ENCODE measurements at regions not wholly inside any gene's neighbourhood (a gene's known extent, or its start where the extent isn't known, plus 50 kb on each side); places are given as distances from the start of the nearest gene placed in this dataset.
"Not testable (repeated sequence)": the region's sequence is repeated elsewhere in the genome, so short reads cannot be mapped to it uniquely, and the experiment has no call there.

DNA sequence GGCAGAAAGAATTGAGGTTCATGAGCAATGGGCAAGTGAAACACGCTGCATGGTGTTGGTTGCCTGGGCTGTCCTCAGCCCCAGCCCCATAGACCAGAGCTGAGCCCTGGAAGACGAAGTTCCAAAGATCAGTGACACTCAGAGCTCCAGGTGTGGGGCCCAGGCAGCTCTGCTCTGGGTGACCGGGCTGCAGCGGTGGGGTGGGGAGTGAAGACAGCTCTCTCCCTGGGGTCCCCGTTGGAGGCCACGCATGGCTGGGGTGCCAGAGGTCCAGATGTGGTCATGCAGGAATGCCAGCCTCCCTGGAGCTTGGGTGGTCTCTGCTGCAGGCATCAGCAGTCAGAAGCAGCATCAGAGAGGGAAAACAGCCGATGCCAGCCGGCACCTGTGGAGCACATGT, 165.0 kb upstream of the ERCC6L2 start:
- H3K4me3 Mint-ChIP-seq = no peak overlapping the region
- peaks cover 3 to 17% (median 7%) of the 10 kb centered on the region in 3 donors for H3K27me3 Mint-ChIP-seq
- peaks cover 2 to 15% (median 8%) of the 10 kb centered on the region in 7 donors for H3K9me3 Mint-ChIP-seq
- peaks cover under 1 to 12% of the 10 kb centered on the region in 2 donors for H3K36me3 Mint-ChIP-seq
- H3K27ac Mint-ChIP-seq = no peak overlapping the region
- no peaks in the 10 kb centered on the region for H3K4me1 Mint-ChIP-seq
- no peak for DNase-seq
- ATAC-seq (ENCODE audit: low read depth in 2 of 2) = no peak

DNA sequence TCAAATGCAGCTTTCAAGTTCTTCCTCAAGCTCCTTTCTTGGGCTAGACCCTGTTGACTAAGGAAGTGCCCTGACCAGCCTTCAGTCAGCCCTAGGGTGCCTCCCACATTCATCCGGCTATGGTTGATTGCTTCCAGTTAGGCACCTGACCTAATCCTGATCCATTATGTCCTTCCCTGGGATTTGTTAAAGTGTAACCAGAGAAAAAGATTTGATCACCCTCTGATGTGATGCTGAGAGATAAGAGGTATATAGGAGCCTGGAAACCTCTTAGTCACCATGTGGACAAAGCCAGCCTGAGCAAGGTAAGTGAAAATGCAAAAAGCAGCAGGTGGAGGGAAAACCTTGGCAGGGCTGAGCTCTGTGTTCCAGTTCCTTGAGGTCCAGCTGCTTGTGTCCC, 178.8 kb upstream of the ERCC6L2 start:
- peaks cover 9 to 26% (median 11%) of the 10 kb centered on the region in 3 donors for H3K27me3 Mint-ChIP-seq
- H3K4me1 Mint-ChIP-seq = no peaks in the 10 kb centered on the region
- H3K9me3 Mint-ChIP-seq = peaks cover 4 to 19% (median 6%) of the 10 kb centered on the region in 7 donors
- DNase-seq (no peak), ATAC-seq (ENCODE audit: low read depth in 2 of 2) (no peak)
- H3K4me3 Mint-ChIP-seq = no peak overlapping the region
- H3K27ac Mint-ChIP-seq = no peak overlapping the region
- H3K36me3 Mint-ChIP-seq = peaks cover 0 to 8% of the 10 kb centered on the region in 2 donors

DNA sequence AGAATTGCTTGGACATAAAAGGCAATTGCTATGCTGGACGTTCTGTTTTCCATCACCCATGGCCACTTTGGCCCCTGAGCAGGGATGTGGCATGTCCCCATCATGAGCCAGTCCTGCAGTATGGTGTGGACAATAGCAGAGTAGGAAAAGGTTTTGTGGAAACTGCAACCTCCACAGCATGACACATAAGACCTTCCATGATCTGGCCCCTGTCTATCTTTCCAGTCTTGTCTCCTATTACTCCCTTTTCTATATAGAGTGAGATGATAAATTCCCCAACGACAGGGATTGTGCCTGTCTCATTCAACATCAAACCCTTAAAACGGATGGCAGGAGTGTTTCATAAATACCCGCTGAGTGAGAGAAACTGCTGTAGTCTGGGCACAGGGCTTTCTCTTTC, 174.7 kb upstream of the PTCH1 start:
- H3K27ac Mint-ChIP-seq = no peak overlapping the region
- H3K36me3 Mint-ChIP-seq = peaks cover 0 to 8% of the 10 kb centered on the region in 2 donors
- no peaks in the 10 kb centered on the region for H3K4me1 Mint-ChIP-seq
- DNase-seq (no peak), ATAC-seq (ENCODE audit: low read depth in 2 of 2) (no peak)
- H3K27me3 Mint-ChIP-seq = peaks cover 11 to 28% (median 11%) of the 10 kb centered on the region in 3 donors
- H3K4me3 Mint-ChIP-seq = no peak overlapping the region
- H3K9me3 Mint-ChIP-seq = peaks cover 2 to 10% (median 6%) of the 10 kb centered on the region in 7 donors

DNA sequence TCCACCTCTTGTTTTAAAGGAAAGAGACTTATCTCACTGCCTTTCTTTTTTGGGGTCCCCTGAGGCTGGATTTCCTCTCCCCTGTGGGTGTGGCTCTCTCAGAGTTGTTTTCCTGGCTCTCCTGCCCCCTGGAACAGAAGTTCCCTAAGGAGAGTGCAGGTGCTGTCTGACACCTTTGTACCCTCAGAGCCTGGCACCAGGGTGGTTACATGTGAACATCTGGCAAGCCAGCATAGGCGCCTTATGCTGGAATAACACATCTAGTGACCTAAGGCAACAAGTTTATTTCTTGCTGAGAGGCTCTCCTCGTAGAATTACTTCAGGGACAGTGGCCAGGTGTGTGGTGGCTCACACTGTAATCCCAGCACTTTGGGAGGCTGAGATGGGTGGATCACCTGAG, 172.9 kb upstream of the PTCH1 start:
- Mint-ChIP-seq H3K9me3 (peaks cover 0 to 5% (median 2%) of the 10 kb centered on the region in 7 donors), H3K4me3 (no peak overlapping the region), H3K27me3 (peaks cover 5 to 20% (median 10%) of the 10 kb centered on the region in 3 donors), H3K36me3 (no peaks in the 10 kb centered on the region), H3K27ac (no peak overlapping the region), H3K4me1 (no peaks in the 10 kb centered on the region)
- ATAC-seq (ENCODE audit: low read depth in 2 of 2) = no peak
- DNase-seq = no peak

DNA sequence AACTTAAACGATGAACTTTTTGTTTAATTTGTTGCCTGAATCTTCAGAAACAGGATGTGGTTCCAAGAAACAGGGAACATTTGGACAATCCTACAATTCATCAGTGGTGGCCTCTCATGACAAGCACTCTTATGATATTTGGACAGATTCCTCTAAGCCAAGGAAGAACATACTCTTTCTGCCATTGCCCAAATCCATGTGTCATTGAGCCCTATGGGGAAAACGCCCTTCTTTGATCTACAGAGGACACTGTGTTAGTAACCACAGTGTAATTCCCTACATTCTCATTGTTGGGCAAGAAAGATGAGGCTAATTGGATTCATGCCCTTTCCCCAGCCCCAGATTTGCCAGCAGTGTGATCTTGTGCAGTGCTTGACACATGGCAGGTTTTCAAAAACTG, 167.7 kb upstream of the PTCH1 start:
- no peaks in the 10 kb centered on the region for H3K4me1 Mint-ChIP-seq
- no peak overlapping the region for H3K4me3 Mint-ChIP-seq
- H3K27ac Mint-ChIP-seq = no peak overlapping the region
- no peak for DNase-seq
- H3K27me3 Mint-ChIP-seq = peaks cover 15 to 25% (median 15%) of the 10 kb centered on the region in 3 donors
- ATAC-seq (ENCODE audit: low read depth in 2 of 2) = no peak
- H3K36me3 Mint-ChIP-seq = peaks cover 0 to 6% of the 10 kb centered on the region in 2 donors
- peaks cover 0 to 4% (median 2%) of the 10 kb centered on the region in 7 donors for H3K9me3 Mint-ChIP-seq

DNA sequence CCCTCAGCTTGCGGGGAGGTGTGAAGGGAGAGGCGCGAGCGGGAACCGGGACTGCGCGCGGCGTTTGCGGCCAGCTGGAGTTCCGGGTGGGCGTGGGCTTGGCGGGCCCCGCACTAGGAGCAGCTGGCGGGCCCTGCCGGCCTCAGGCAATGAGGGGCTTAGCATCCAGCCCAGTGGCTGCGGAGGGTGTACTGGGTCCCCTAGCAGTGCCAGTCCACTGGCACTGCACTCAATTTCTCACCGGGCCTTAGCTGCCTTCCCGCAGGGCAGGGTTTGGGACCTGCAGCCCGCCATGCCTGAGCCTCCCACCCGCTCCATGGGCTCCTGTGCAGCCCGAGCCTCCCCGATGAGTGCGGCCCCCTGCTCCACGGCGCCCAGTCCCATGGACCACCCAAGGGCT, 163.5 kb upstream of the PTCH1 start:
- not testable (repeated sequence) for H3K36me3 Mint-ChIP-seq; H3K27ac Mint-ChIP-seq; DNase-seq; H3K4me3 Mint-ChIP-seq; H3K9me3 Mint-ChIP-seq; ATAC-seq (ENCODE audit: low read depth in 2 of 2); H3K4me1 Mint-ChIP-seq
- H3K27me3 Mint-ChIP-seq = peaks cover 9 to 31% (median 12%) of the 10 kb centered on the region in 3 donors

DNA sequence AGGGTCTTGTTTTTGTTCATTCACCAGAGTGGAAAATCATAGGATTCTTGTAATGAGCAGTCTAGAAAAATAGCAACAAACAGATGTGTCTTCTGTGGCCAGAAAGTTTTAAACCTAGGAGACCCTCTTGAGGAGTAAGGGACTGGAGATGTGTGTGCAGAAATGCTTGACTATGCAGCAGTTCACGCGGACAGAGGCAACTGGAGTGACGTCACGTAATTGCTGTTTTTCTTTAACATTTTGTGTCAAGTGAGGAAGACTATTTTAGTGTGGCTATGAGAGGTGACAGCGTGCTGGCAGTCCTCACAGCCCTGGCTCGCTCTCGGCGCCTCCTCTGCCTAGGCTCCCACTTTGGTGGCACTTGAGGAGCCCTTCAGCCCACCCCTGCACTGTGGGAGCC, 163.1 kb upstream of the PTCH1 start:
- peaks cover 2 to 9% (median 4%) of the 10 kb centered on the region in 7 donors for H3K9me3 Mint-ChIP-seq
- H3K4me3 Mint-ChIP-seq = no peak overlapping the region
- H3K36me3 Mint-ChIP-seq = peaks cover 0 to 6% of the 10 kb centered on the region in 2 donors
- no peak for ATAC-seq (ENCODE audit: low read depth in 2 of 2)
- H3K27me3 Mint-ChIP-seq = peaks cover 12 to 34% (median 13%) of the 10 kb centered on the region in 3 donors
- no peak overlapping the region for H3K27ac Mint-ChIP-seq
- DNase-seq = no peak
- H3K4me1 Mint-ChIP-seq = no peaks in the 10 kb centered on the region

DNA sequence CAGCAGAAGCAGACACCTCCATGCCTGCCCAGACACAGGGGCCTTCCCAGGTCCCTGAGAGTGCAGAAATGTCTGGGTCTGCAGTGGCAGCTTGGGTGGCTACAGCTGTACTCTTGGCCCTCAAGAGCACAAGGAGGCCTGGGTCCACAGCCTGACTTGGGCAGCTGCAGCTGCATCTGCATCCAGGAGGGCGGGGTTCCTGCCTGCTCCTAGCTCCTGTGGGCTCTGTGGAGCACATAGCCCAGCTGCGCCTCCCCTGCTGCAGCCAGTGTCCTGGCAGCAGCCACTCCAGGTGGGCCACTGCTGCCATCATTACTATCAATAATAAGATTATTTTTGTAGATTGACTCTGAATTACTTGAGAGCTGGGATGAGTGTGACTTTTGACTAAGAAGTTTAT, 162.0 kb upstream of the PTCH1 start:
- ATAC-seq (ENCODE audit: low read depth in 2 of 2) = no peak
- no peaks in the 10 kb centered on the region for H3K4me1 Mint-ChIP-seq
- H3K27me3 Mint-ChIP-seq = peaks cover 12 to 34% (median 14%) of the 10 kb centered on the region in 3 donors
- H3K4me3 Mint-ChIP-seq = no peak overlapping the region
- H3K9me3 Mint-ChIP-seq = peaks cover 2 to 9% (median 4%) of the 10 kb centered on the region in 7 donors
- DNase-seq = no peak
- no peak overlapping the region for H3K27ac Mint-ChIP-seq
- H3K36me3 Mint-ChIP-seq = peaks cover 0 to 6% of the 10 kb centered on the region in 2 donors

DNA sequence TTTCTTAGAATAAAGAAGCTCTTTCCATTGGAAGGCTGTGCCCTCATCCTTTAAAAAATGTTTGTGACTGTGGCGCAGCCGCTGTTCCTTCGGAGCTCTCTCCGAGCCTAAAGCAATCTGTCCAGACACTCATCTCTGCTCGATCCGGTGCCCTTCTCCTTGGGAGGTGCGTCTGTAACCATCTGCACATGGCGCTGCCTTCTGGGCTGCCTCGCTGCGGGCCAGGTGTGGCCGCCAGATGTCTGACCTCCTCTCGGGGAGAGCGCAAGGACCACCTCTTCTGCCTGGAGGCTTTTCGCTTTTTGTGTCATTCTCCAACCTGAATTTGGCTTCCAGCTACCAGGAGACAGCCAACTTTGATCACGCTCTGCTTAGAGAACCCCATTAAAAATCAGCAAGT, 153.4 kb upstream of the PTCH1 start:
- no peak for DNase-seq
- H3K36me3 Mint-ChIP-seq = no peaks in the 10 kb centered on the region
- no peaks in the 10 kb centered on the region for H3K4me1 Mint-ChIP-seq
- H3K27ac Mint-ChIP-seq = no peak overlapping the region
- peaks cover 0 to 3% (median 0%) of the 10 kb centered on the region in 7 donors for H3K9me3 Mint-ChIP-seq
- no peak for ATAC-seq (ENCODE audit: low read depth in 2 of 2)
- peaks cover 3 to 34% (median 25%) of the 10 kb centered on the region in 3 donors for H3K27me3 Mint-ChIP-seq
- H3K4me3 Mint-ChIP-seq = no peak overlapping the region

DNA sequence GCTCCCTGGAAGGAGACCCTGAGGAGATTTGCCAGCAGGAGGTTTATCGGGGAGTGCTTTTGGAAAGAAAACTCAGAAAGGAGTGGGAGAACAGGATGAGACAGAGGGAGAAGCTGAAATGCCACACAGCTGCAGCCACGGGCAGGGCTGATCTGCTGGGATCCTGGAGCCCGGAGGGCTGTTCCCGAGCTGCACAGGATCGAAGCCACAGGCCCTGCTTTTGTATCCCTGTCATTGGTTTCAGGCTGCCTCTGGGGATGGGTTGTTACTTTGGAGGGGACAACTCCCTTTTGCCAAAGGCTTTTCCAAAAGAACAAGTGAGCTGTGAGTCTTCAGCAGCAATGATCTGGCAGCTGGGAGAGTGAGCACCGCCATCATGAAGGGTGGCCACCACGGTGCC, 152.5 kb upstream of the PTCH1 start:
- Mint-ChIP-seq H3K4me3 (no peak overlapping the region), H3K4me1 (no peaks in the 10 kb centered on the region), H3K9me3 (peaks cover 0 to 7% (median 1%) of the 10 kb centered on the region in 7 donors), H3K27me3 (peaks cover 3 to 33% (median 22%) of the 10 kb centered on the region in 3 donors), H3K36me3 (no peaks in the 10 kb centered on the region), H3K27ac (peak overlapping the region in 1 of 6 donors; percentile 42)
- DNase-seq (no peak), ATAC-seq (ENCODE audit: low read depth in 2 of 2) (no peak)

DNA sequence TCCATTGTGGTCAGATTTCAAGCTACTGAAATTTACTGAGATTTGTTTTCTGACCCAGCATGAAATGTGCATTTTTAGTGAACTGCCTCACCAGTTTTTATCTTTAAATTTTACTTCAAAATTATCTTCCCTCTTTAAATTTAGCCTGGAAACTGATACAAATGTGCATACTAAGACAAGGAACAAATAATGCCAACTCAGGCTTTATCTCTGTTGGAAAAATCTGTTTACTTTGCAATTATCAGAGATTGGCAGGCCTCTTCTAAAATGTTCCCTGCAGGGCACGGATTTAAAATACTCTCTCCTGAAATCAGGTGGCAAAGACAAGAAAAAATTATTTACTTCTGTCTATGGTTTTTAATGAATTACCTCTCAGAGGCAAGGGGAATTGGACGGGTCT, 151.0 kb upstream of the PTCH1 start:
- H3K4me3 Mint-ChIP-seq = no peak overlapping the region
- no peaks in the 10 kb centered on the region for H3K4me1 Mint-ChIP-seq
- peaks cover 3 to 27% (median 22%) of the 10 kb centered on the region in 3 donors for H3K27me3 Mint-ChIP-seq
- no peak overlapping the region for H3K27ac Mint-ChIP-seq
- no peaks in the 10 kb centered on the region for H3K36me3 Mint-ChIP-seq
- DNase-seq = no peak
- peaks cover 0 to 9% (median 4%) of the 10 kb centered on the region in 7 donors for H3K9me3 Mint-ChIP-seq
- no peak for ATAC-seq (ENCODE audit: low read depth in 2 of 2)

DNA sequence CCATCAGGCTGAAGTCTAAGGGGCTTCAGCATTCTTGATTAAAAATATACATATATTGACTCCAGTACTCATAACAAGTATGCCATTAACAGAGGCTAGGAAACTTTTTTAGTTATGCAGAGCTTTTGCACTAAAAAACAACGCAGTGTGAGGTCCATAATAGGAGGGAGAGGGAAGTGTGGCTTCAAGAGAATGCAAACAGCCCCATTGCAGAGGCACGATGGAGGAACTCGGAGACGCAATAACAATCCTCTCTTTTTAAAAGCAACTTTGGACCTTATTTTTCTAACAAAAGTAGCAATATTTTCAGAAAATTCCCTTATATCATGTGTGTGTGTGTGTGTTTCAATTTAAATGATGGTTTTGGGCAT, 150.0 kb upstream of the PTCH1 start:
- H3K4me1 Mint-ChIP-seq = no peaks in the 10 kb centered on the region
- H3K27me3 Mint-ChIP-seq = peaks cover 3 to 24% (median 22%) of the 10 kb centered on the region in 3 donors
- no peak overlapping the region for H3K27ac Mint-ChIP-seq
- no peak overlapping the region for H3K4me3 Mint-ChIP-seq
- no peak for DNase-seq
- H3K9me3 Mint-ChIP-seq = peaks cover 0 to 11% (median 4%) of the 10 kb centered on the region in 7 donors
- no peaks in the 10 kb centered on the region for H3K36me3 Mint-ChIP-seq
- no peak for ATAC-seq (ENCODE audit: low read depth in 2 of 2)

DNA sequence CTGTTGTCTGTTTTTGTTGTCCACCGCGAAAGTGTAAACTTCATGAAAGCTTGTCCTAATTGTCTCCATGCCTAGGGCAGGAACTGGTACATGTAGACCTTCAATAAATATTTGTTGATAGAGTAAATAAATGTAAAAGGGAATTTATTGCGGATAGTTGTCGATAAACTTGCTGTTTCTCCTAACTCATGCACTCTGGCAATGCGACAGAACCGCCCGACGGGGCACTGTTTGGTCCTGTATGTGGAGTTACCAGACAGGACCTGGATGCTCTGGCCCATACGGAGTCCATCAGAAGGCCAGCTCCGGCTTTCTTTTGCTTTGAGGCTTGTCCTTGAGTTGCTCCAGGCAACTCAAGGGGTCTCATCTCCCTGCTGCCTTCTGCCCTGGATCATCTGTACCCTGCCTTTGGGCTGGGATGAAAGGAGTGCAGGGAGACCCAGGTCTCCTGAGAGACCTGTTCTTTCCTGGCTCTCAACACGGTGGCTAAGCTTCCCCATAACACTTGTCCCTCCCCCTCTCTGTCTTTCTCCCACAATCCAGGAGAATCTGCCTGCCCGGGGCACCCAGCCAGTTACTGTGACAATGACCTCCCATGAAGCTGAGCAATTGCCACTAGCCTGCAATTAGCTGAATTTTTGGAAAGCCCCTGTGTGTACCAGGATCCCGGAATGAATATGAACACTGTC, 149.5 kb upstream of the PTCH1 start:
- no peak overlapping the region for H3K27ac Mint-ChIP-seq
- ATAC-seq (ENCODE audit: low read depth in 2 of 2) = no peak
- H3K27me3 Mint-ChIP-seq = peaks cover 3 to 24% (median 22%) of the 10 kb centered on the region in 3 donors

DNA sequence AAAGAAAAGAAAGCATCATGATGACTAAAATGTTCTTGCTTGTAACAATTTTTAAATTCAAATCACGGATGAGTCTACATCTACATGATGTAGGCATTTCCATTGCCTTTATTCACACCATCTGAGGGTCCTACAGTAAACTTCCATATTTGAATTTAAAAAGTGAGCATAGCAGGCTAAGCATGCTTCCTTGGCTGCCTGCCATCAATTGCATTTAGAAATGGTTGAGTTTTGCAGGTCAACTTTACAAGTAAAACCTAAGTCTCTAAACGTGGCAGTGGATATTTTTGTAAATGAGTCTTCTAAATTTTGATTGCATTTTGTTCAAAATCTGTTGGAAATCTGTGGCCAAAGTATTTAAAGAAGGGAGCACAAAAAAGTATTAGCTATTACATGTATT, 136.5 kb upstream of the PTCH1 start:
- H3K36me3 Mint-ChIP-seq = peaks cover 0 to 4% of the 10 kb centered on the region in 2 donors
- peaks cover 0 to 6% (median 1%) of the 10 kb centered on the region in 7 donors for H3K9me3 Mint-ChIP-seq
- no peak overlapping the region for H3K4me3 Mint-ChIP-seq
- no peaks in the 10 kb centered on the region for H3K4me1 Mint-ChIP-seq
- ATAC-seq (ENCODE audit: low read depth in 2 of 2) (no peak), DNase-seq (no peak)
- no peak overlapping the region for H3K27ac Mint-ChIP-seq
- H3K27me3 Mint-ChIP-seq = peaks cover 17 to 21% (median 17%) of the 10 kb centered on the region in 3 donors

More for the DNA sequence above, 149.5 kb upstream of the PTCH1 start:
- no peaks in the 10 kb centered on the region for H3K4me1 Mint-ChIP-seq
- H3K9me3 Mint-ChIP-seq = peaks cover 0 to 11% (median 4%) of the 10 kb centered on the region in 7 donors
- DNase-seq = no peak
- H3K4me3 Mint-ChIP-seq = no peak overlapping the region
- H3K36me3 Mint-ChIP-seq = no peaks in the 10 kb centered on the region
